ENCODE measurements at regions not wholly inside any gene's neighbourhood (a gene's known extent, or its start where the extent isn't known, plus 50 kb on each side); places are given as distances from the start of the nearest gene placed in this dataset.

DNA sequence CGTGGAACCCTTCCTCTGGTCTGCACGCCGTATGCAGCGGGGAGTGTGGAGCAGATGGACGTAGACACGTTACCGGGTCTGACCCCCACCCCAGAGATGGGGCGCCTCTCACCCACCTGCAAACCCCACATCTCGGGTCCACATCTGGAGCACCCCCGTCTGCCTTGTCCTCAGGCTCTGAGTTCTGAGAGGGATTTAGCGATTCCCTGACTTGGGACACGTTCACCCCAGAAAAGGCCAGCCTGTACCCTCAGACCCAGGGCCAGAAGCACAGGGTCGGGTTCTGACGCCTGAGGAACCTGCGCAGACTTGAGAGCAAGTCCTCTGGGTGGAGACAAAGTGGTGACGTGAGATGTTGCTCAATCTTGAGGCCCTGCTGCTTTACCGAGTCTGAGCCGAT is 1138.5 kb downstream of the BRD1 start:
- TF ChIP-seq, protein P1, sequence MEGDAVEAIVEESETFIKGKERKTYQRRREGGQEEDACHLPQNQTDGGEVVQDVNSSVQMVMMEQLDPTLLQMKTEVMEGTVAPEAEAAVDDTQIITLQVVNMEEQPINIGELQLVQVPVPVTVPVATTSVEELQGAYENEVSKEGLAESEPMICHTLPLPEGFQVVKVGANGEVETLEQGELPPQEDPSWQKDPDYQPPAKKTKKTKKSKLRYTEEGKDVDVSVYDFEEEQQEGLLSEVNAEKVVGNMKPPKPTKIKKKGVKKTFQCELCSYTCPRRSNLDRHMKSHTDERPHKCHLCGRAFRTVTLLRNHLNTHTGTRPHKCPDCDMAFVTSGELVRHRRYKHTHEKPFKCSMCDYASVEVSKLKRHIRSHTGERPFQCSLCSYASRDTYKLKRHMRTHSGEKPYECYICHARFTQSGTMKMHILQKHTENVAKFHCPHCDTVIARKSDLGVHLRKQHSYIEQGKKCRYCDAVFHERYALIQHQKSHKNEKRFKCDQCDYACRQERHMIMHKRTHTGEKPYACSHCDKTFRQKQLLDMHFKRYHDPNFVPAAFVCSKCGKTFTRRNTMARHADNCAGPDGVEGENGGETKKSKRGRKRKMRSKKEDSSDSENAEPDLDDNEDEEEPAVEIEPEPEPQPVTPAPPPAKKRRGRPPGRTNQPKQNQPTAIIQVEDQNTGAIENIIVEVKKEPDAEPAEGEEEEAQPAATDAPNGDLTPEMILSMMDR (IDR thresholded peaks at IDR 0.05) = no peak
- TF ChIP-seq POLR2A (IDR thresholded peaks at IDR 0.05) = no peak

Measured in adrenal gland (tissue), 5 donors.